Pons (tissue), 1 donor: ENCODE measurements at regions not wholly inside any gene's neighbourhood (a gene's known extent, or its start where the extent isn't known, plus 50 kb on each side); places are given as distances from the start of the nearest gene placed in this dataset.
A peak's percentile ranks its signal among the peaks of the same experiment; 100 is the strongest.
"Not testable (repeated sequence)": the region's sequence is repeated elsewhere in the genome, so short reads cannot be mapped to it uniquely, and the experiment has no call there.

Experiments
- DNase-seq: peaks from one replicate; pipeline ENCODE4 v3.0.0-alpha.2; 2016; ENCODE audit warnings: low spot score

- no peak for DNase-seq
Measured at GRCh38 chrX:38940547-38940946, 139.3 kb downstream of the MID1IP1 start.

- no peak for DNase-seq
Measured at GRCh38 chrX:38941675-38942074, 140.4 kb downstream of the MID1IP1 start.

DNA sequence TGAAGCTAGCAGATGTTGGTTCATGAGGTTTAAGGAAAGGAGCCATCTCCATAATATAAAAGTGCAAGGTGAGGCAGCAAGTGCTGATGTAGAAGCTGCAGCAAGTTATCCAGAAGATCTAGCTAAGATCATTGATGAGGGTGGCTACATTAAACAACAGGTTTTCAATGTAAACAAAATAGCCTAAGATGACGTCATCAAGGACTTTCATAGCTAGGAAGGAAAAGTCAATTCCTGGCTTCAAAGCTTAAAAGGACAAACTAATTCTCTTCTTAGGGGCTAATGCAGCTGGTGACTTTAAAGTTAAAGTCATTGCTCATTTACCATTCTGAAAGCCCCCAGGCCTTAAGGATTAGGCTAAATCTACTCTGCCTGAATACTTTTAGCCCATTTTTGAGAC, 141.9 kb downstream of the MID1IP1 start:
- DNase-seq, result no peak

- DNase-seq, result no peak
Measured at GRCh38 chrX:38948046-38948445, 146.8 kb downstream of the MID1IP1 start.

DNA sequence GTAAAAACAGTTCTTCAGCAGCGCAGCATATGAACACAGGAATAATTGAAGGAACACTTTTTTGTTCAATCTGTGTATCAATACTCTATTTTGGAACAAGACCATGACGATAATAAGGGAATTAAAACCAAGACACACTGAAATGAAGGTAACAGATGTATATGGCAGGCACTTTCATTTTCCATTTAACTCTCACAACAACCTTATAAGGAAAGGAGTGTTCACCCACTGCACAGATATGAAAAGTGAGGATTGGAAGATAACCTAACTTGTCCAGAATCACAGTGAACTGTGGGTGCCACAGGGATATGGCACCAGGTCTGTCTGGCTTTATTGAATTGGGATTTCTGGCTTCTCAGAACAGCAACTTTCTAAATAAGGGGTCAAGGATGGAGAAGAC, 153.3 kb downstream of the MID1IP1 start:
- DNase-seq, result no peak

- DNase-seq, result no peak
Measured at GRCh38 chrX:38959736-38960135, 158.5 kb downstream of the MID1IP1 start.

GRCh38 chrX:38960137-38960536, 158.9 kb downstream of the MID1IP1 start:
- DNase-seq, result peak; percentile 1

DNA sequence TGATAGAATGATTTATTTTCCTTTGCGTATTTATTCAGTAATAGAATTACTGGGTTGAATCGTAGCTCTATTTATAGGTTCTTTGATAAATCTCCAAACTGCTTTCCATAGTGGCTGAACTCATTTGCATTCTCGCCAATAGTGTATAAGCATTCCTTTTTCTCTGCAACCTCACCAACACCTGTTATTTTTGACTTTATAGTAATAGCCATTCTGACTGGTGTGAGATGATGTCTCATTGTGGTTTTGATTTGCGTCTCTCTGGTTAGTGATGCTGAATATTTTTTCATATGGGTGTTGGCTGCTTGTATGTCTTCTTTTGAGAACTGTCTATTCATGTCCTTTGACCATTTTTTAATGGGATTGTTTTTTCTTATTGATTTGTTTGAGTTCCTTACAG, 160.7 kb downstream of the MID1IP1 start:
- DNase-seq, result no peak

- not testable (repeated sequence) for DNase-seq
Measured at GRCh38 chrX:38963244-38963643, 162.0 kb downstream of the MID1IP1 start.

DNA sequence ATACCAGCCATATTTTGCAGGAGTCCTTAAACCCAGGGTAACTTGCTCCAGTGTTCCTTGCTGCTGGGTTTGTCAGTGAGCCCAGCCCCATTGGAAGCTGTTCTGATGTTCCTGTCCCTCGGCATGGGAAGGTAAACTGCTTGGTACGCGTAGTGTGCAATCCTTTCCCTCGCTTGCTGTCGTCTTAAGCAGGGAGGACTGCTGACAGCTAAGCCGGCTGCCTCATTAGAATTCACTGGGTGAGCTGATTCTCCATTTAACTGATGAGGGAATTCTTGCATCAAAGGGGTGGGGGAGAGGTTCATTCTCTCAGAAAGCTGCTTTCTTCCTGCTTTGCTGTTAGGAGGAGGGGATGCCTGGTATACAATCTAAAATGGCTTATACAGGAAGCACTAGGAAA, 164.6 kb downstream of the MID1IP1 start:
- no peak for DNase-seq

DNA sequence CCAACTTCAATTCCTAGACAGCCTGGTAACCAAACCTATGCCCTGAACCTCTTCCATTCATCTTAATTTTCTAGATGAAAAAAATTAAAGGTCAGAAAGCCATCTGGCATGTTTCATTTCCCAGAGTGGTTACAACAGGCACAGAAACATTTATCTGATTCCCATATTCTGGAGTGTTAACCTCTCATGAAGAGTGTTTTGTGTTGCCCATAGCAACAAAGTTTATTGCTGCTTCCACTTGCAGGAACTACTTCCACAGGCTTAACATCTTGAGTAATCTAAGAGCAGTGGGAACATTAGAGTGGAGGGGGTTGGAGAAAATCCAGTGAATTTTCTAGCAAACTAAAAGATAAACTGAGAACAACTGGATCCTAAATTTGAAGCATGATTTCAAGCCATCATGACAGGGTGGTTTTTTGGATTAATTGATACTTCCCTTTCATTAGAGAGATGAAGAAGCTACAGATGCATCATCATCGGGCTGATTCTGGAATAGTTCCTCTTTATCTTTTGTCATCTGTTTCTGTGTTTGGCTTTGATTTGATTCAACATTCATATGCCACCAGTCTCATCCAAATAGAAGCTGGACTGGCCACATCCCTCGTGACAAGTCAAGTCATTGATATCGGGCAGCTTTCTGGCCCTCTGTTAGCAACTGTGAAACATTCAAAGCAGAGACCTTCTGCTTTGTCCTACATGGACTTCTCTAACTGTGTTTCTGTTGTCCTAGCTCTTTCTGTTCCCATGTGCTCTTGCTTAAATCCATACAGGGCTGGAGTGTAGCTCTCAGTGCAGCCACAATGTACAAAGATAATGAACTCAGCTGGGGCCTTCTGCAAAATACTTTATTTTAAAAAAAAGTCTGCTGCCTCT, 167.3 kb downstream of the MID1IP1 start:
- DNase-seq, result peak; percentile 3

DNA sequence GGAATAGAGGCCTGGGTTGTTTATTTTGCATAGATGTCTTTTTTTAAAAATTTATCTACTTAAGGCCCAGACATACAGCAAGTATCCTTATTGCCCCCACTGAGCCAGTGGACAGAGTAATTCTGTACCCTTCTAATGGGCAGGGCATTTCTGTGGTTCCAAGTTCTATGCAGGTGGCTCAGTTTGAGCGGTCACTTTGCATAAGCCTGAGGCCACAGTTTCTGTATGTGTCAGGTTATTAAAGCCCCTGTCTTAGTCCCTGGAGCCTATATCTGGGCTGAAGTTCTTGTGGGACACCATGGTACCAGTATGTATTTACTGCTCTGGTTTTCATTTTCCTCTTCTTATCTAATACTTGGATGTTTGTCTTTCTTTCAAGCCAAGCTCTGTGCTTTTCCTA, 168.8 kb downstream of the MID1IP1 start:
- no peak for DNase-seq

- no peak for DNase-seq
Measured at GRCh38 chrX:38970845-38971244, 169.6 kb downstream of the MID1IP1 start.

DNA sequence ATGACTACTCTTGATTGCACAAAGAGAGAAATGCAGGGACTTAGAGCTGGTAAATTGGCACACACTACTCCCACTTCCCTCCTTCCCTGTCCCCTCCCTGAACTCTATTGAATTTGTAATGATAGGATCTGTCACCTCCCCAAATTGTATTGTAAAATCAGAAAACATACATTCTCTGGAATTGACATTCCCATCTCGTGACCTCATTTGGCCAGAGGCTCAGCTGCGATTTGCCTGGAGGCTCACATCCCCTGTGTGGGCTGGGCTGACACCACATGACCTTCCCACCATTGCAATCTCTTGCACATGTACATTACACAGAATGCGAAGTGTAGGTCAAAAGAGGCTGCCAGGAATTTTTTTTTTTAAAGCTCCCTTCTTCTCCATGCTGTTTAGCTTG, 172.1 kb downstream of the MID1IP1 start:
- DNase-seq, result no peak

DNA sequence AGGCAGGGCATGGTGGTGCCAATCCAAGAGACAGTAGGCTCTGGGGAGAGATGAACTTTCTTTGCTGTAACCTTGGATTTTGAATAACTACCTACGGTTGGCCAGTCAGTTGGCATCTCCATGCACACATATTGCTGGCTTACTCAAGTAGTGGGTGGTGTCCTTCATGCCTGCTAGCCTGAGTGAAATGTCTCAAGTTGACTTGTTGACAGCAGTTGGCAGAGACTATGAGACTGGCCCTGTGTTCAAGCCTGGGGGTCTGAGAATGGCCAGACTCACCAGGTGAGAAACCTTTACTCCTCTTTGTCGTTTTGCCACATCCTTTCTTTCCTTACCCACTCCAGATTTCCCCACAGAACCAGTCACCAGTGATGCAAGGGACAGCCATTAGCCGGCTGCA, 173.3 kb downstream of the MID1IP1 start:
- DNase-seq, result no peak

DNA sequence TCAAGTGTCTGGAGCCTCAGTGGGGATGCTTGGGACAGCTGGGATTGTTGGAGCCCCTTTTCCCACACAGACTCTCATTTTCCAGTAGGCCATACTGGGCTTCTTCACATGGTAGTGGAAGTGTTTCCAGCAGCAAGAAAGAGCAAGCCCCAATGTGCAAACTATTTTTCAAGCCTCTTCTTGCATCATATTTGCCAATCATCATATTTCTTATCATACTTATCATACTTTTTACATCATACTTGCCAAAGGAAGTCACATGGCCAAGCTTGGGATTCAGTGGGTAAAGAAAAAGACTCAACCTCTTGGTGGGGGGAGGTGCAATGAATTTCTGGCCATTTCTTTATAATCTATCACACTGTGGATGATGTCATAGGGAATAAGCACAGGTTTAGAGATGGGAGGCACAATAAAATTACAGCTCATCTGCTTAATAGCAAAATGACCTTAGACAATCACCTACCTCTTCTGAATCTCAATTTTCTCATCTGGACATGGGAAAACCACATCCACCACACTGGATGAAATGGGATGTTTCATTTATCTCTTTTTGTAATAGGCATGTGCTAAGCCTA, 174.2 kb downstream of the MID1IP1 start:
- DNase-seq, result no peak

- no peak for DNase-seq
Measured at GRCh38 chrX:38982370-38982769, 181.1 kb downstream of the MID1IP1 start.

DNA sequence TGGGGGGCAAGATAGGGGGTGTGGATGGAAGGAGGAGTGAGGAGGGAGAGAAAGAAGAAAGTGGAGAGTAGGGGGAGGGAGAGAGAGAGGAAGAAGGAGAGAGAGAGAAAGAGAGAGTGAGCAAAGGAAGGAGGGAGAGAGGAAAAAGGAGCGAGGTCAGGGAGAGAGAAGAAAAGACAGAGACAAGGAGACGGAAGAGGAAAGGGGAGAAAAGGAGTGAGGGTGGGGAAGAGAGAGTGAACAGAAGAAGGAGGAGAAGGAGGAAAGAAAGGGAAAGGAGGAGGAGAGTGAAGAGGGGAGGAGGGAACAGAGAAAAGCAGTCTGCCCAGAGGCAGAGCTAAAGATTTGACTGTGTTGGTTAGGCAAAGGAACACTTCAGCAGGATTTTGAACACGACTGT, 181.6 kb downstream of the MID1IP1 start:
- no peak for DNase-seq

DNA sequence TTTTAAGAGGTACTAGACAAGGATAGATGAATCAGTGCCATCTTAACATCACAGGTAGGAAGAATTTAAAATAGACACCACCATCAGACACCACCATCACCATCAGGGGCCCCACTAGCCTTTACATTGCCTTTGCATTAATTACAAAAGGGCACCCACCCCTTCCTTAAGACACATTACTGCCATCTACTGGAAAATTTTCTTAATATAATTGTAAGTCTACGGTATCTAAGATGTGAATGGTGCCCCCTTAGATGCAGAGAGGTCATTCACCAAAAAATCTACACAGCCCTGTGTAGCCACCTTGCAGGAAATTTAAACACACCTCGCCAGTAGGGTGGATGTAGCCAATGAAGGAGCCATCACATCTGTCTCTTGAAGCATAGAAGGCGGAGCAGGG, 184.1 kb downstream of the MID1IP1 start:
- DNase-seq, result peak; percentile 35

- DNase-seq, result no peak
Measured at GRCh38 chrX:38985945-38986344, 184.7 kb downstream of the MID1IP1 start.

DNA sequence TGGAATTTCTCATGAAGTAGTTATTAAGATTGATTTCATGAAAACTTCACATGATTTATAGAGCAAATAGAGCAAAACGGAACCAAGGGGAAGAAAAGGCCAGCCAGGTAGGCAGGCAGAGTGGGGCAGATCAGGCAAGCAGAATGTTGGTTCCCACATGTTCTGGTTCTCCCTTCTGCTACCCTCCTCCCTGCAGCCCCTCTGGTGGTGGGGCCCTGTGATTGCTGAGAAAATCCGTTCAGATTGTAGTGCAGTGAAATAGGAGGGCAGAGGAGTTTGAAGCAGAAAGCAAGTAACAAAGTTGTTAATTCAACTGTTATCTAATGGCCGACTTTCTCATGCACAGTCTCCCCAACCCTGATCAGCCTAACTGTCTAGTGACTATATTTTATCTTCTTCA, 185.3 kb downstream of the MID1IP1 start:
- no peak for DNase-seq

GRCh38 chrX:38987198-38987651, 186.0 kb downstream of the MID1IP1 start:
- no peak for DNase-seq

DNA sequence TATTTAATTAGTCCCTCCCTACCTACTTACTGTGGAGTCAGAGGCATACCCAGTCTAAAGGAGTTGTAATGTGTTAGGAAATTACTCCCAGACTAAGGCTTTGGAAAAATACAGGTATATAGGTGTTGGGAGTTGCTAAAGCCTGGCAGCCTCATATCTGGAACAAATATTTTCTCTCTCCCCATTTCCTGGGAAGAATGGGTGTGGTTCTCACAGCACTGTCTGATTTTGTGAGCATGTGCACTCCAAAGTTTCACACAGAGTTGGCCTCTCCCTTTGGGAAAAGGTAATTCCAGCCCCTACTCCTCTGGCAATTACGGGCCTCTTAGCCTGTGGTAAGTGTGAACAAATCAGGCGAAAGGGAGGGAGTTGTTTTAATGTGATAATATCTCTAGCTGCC, 187.0 kb downstream of the MID1IP1 start:
- DNase-seq, result no peak

GRCh38 chrX:38989076-38989475, 187.8 kb downstream of the MID1IP1 start:
- DNase-seq, result no peak
